OCI-LY3 (cell line): ENCODE measurements at regions not wholly inside any gene's neighbourhood (a gene's known extent, or its start where the extent isn't known, plus 50 kb on each side); places are given as distances from the start of the nearest gene placed in this dataset.

Experiments
- H2AFZ ChIP-seq: fragments of 200-600, 300-600 bp; shearing (Covaris generic); 2 replicates; pipeline ENCODE4 v1.6.0; 2014; ENCODE audit warnings: antibody characterized with exemption, low read depth, low read length
- H3K27ac ChIP-seq: fragments of 200-600, 300-600 bp; sonication (generic); 2 replicates; pipeline ENCODE4 v1.5.1; 2014; ENCODE audit warnings: mild to moderate bottlenecking, low read length, moderate library complexity, mixed read lengths
- H3K27me3 ChIP-seq: fragments of 200-600, 300-600 bp; sonication (generic); 2 replicates; pipeline ENCODE4 v1.6.1; 2014; ENCODE audit warnings: low read depth, low read length, mixed read lengths
- H3K36me3 ChIP-seq: fragments of 200-600, 300-600 bp; sonication (generic); replicated peaks from 2 replicates; pipeline ENCODE3; 2014; ENCODE audit warnings: low read depth, low read length, mixed read lengths
- H3K4me1 ChIP-seq: fragments of 300-600, 200-600 bp; sonication (generic); 2 replicates; pipeline ENCODE4 v1.6.1; 2014; ENCODE audit warnings: low read length, mixed read lengths
- H3K4me2 ChIP-seq: fragments of 200-600, 300-600 bp; sonication (generic); 2 replicates; pipeline ENCODE4 v1.6.1; 2014; ENCODE audit warnings: low read length, mixed read lengths
- H3K4me3 ChIP-seq: fragments of 300-600, 200-600 bp; sonication (generic); 2 replicates; pipeline ENCODE4 v1.5.1; 2014; ENCODE audit warnings: antibody characterized with exemption, mild to moderate bottlenecking, low read length, moderate library complexity
- H3K79me2 ChIP-seq: fragments of 300-600, 200-600 bp; shearing (Covaris generic); 2 replicates; pipeline ENCODE4 v1.6.1; 2014; ENCODE audit warnings: mild to moderate bottlenecking, low read length, mixed read lengths
- H3K9ac ChIP-seq: fragments of 300-600, 200-600 bp; shearing (Covaris generic); 2 replicates; pipeline ENCODE4 v1.6.0; 2014; ENCODE audit warnings: mild to moderate bottlenecking, low read length, moderate library complexity
- H3K9me3 ChIP-seq: fragments of 200-600, 300-600 bp; shearing (Covaris generic); 2 replicates; pipeline ENCODE4 v1.6.1; 2014; ENCODE audit warnings: low read length, mixed read lengths; ENCODE audit not compliant: insufficient read depth
- H4K20me1 ChIP-seq: fragments of 200-600, 300-600 bp; sonication (generic); 2 replicates; pipeline ENCODE4 v1.6.1; 2016; ENCODE audit warnings: low read length, mixed read lengths; ENCODE audit not compliant: insufficient read depth
- EZH2phosphoT487 ChIP-seq: fragments of 200-600 bp; shearing (Covaris generic); IDR thresholded peaks from 2 replicates; pipeline ENCODE4 v1.6.1; 2018; ENCODE audit warnings: antibody characterized with exemption, mixed run types, low read depth
- TF ChIP-seq, protein P1 (sequence below): fragments of 200-600, 300-600 bp; sonication (generic); IDR thresholded peaks from 2 replicates; pipeline ENCODE4 v1.5.1; 2014; ENCODE audit warnings: antibody characterized with exemption, low read length, low read depth

DNA sequence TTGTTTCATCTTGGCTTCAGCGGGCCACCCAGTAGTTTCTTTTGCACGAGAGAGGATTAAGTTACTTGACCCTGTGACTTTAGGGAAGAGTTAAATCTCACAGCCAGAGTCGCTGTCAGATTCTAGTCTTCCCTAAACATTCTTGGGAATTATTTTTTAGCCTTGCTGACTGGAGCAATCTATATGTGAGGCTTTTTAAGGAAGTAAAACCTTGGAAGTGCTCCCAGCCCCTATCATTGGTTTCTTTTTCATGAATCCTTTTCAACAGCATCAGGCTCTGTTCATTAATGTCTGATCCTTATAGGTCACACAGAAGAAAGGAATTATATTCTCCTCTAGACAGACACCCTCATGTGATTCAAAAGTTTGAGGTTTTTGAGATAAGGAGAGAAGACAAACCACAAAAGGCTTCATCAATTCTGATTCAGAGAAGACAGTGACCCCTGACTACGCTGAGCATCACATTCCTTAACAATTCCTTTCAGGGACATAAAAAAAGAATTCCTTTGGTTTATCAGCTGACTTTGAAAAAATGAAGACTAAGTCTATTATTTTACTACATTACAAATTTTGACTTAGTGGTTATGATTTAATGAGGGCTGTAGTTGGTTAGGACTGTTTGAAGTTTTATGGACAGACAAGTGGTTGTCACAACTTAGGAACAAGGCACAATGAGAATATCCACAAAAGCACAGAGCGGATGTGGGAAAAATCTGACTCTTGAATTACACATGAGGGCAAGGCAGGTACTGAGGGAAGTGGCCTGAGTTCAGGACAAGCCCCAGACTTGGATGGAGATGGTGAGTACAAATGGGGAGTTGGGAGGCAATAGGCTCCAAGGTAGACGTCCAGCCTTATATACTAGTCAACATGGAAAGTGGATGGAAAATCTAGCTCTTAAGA is 171.1 kb upstream of the STT3B start:
- H3K27me3 ChIP-seq: no peaks in the 10 kb centered on the region
- H3K4me1 ChIP-seq: peaks cover 44% of the 10 kb centered on the region
- peaks cover 5% of the 10 kb centered on the region for H3K36me3 ChIP-seq
- H3K27ac ChIP-seq: peak overlapping the region; percentile 90; the same call in 1 of the 2 replicates
- no peaks in the 10 kb centered on the region for H3K9me3 ChIP-seq
- H4K20me1 ChIP-seq: no peaks in the 10 kb centered on the region
- no peak overlapping the region for H3K4me2 ChIP-seq
- no peak overlapping the region for H2AFZ ChIP-seq
- H3K79me2 ChIP-seq: no peaks in the 10 kb centered on the region
- H3K9ac ChIP-seq: no peak overlapping the region
- no peak overlapping the region for H3K4me3 ChIP-seq
- TF ChIP-seq, protein P1, sequence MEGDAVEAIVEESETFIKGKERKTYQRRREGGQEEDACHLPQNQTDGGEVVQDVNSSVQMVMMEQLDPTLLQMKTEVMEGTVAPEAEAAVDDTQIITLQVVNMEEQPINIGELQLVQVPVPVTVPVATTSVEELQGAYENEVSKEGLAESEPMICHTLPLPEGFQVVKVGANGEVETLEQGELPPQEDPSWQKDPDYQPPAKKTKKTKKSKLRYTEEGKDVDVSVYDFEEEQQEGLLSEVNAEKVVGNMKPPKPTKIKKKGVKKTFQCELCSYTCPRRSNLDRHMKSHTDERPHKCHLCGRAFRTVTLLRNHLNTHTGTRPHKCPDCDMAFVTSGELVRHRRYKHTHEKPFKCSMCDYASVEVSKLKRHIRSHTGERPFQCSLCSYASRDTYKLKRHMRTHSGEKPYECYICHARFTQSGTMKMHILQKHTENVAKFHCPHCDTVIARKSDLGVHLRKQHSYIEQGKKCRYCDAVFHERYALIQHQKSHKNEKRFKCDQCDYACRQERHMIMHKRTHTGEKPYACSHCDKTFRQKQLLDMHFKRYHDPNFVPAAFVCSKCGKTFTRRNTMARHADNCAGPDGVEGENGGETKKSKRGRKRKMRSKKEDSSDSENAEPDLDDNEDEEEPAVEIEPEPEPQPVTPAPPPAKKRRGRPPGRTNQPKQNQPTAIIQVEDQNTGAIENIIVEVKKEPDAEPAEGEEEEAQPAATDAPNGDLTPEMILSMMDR: no peak
- no peak for TF ChIP-seq EZH2phosphoT487

DNA sequence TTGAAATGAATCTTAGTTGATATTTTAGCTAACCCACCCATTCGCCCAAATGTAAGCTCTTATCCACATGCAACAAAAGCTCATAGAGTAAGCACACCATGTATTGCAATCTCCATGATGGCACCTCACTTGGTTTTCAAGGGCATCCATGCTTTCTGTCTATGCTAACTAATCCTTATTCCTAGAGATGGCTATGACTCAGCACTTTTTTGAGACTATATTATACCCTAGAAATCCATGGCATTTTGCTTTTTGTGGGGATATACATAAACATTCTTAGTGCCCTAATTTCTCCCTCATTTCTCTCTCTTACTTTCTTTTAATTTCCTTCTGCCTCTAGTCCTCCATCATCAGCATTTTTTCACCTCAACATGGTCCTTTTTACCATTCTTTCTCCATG is 168.5 kb upstream of the STT3B start:
- peak overlapping the region; percentile 90 for H3K27ac ChIP-seq
- no peaks in the 10 kb centered on the region for H3K36me3 ChIP-seq
- H3K4me1 ChIP-seq: peaks cover 48% of the 10 kb centered on the region
- peaks cover 6% of the 10 kb centered on the region; the same call in 1 of the 2 replicates for H3K9me3 ChIP-seq
- H3K9ac ChIP-seq: peak overlapping the region; percentile 39; the same call in 1 of the 2 replicates
- H3K79me2 ChIP-seq: no peaks in the 10 kb centered on the region
- H3K27me3 ChIP-seq: no peaks in the 10 kb centered on the region
- 0 out of 2 replicates have a peak overlapping the region, but pooled peaks have one; percentile 27 for H3K4me3 ChIP-seq
- TF ChIP-seq, protein P1: no peak
- TF ChIP-seq EZH2phosphoT487: no peak
- no peaks in the 10 kb centered on the region for H4K20me1 ChIP-seq
- H3K4me2 ChIP-seq: peak overlapping the region; percentile 57
- H2AFZ ChIP-seq: no peak overlapping the region

DNA sequence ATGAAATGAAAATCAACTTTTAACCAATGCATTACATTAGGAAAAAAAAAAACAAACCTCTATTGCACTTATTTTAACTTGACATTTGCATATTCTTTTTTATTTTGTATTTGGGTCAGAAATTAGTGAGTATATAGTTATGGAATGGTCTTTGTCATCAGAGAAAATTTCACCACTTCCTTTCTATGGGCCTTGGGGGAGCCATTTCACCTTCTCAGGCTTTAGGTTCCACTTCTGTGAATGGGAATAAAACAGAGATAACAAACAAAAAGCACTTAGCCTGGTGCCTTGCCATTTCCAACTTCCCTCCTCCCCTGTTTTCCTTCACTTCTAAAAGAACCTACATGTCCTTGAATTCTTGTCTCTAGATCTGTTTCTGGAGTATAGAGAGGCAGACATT is 168.0 kb upstream of the STT3B start:
- H3K9ac ChIP-seq: peak overlapping the region; percentile 5; the same call in 1 of the 2 replicates
- peak overlapping the region; percentile 90 for H3K27ac ChIP-seq
- H3K4me3 ChIP-seq: no peak overlapping the region
- no peaks in the 10 kb centered on the region for H3K36me3 ChIP-seq
- H3K9me3 ChIP-seq: peaks cover 6% of the 10 kb centered on the region; the same call in 1 of the 2 replicates
- no peaks in the 10 kb centered on the region for H4K20me1 ChIP-seq
- peaks cover 48% of the 10 kb centered on the region for H3K4me1 ChIP-seq
- peak overlapping the region; percentile 19; the same call in 1 of the 2 replicates for H2AFZ ChIP-seq
- peak overlapping the region; percentile 57 for H3K4me2 ChIP-seq
- no peaks in the 10 kb centered on the region for H3K27me3 ChIP-seq
- H3K79me2 ChIP-seq: no peaks in the 10 kb centered on the region
- TF ChIP-seq, protein P1: peak; percentile 71
- no peak for TF ChIP-seq EZH2phosphoT487

DNA sequence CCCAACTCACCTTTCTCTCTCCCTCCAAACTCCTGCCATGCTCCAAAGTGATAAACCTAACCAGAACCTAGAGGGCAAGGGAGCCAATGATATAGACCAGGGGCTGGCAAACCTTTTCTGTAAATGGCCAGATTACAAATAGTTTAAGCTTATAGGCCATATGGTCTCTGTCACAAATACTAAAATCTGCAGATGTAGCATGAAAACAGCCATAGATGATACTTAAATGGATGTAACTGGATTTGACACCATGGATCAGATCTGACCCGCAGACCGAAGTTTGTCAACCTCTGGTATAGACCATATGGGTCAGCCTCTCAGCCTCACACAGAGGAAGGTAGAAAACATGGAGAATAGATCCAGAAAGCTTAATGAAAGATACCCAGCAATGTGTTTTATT is 165.2 kb upstream of the STT3B start:
- H3K4me3 ChIP-seq: no peak overlapping the region
- no peak overlapping the region for H3K27ac ChIP-seq
- peaks cover 6% of the 10 kb centered on the region; the same call in 1 of the 2 replicates for H3K9me3 ChIP-seq
- no peaks in the 10 kb centered on the region for H3K79me2 ChIP-seq
- H3K4me2 ChIP-seq: no peak overlapping the region
- peaks cover 34% of the 10 kb centered on the region for H3K4me1 ChIP-seq
- H3K36me3 ChIP-seq: no peaks in the 10 kb centered on the region
- H3K27me3 ChIP-seq: no peaks in the 10 kb centered on the region
- H3K9ac ChIP-seq: no peak overlapping the region
- no peak overlapping the region for H2AFZ ChIP-seq
- H4K20me1 ChIP-seq: no peaks in the 10 kb centered on the region
- TF ChIP-seq EZH2phosphoT487: no peak
